ENCODE measurements at regions not wholly inside any gene's neighbourhood (a gene's known extent, or its start where the extent isn't known, plus 50 kb on each side); places are given as distances from the start of the nearest gene placed in this dataset.
"Not testable (repeated sequence)": the region's sequence is repeated elsewhere in the genome, so short reads cannot be mapped to it uniquely, and the experiment has no call there.

DNA sequence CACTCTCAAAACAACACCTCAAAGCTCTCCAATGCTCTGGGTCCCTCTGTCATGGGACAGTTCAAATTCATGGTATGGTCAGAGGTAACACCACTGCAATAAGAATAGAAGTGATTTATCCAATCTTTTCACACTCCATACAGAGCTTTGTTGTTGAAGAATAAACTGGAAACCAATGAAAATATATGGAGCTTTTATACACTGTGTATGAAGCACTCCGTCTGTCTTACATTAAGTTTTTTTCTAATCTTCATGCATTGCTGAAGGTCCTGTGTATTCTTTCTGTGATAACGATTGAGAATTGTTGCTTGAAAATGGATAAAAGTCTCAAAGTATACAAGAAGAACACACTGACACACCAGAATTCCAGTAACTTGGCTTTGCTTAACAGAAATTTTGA, 603.7 kb upstream of the LUZP2 start:
- no peak for DNase-seq

DNA sequence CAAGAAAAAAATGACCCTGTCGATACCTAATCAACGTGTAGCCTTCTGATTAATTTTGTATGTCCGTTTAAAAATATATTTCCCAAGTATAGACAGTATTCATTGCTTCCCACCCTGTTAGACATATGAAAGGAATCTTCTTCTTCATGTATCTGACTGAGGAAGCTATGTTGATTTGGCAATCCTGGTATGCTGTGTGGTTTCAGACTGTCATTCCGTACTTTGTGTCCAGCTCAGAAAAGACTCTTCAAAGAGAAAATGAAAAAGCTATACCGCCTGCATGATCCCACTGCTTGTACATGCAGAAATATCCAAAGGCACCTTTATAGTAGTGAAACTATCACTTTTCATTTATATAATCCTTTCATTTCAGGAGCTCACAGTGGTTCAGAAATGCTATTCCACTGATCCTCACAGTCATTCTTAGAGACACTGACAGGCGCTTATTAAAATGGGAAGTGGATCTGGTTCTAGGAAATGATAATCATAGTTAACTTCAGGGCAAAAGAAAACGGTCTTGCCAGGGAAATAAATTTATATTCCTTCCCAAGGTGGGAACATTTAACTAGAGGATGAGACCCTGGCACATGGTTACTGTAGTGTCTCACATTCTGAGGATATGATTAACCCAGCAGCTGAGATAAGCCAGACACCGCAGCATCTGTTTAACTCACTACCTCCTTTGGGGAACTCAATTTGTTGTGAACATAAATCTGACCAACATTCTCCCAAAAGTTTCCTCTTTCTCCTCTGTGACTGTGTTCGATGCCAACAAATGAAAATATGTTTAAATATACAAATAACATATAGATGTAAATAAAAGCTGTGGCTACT, 599.2 kb upstream of the LUZP2 start:
- no peak for DNase-seq

GRCh38 chr11:23903044-23903704, 593.7 kb upstream of the LUZP2 start:
- DNase-seq, result no peak

DNA sequence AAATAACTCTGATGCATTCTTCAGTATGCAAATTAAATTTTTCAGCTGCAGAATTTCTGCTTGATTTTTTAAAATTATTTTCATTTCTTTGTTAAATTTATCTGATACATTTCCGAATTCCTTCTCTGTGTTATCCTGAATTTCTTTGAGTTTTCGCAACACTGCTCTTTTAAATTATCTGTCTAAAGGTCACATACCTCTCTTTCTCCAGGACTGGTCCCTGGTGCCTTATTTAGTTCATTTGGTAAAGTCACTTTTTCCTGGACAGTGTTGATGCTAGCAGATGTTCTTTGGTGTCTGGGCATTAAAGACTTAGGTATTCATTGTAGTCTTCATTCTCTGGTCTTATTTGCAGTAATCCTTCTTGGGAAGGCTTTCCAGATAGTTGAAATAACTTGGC, 577.4 kb upstream of the LUZP2 start:
- no peak for DNase-seq

DNA sequence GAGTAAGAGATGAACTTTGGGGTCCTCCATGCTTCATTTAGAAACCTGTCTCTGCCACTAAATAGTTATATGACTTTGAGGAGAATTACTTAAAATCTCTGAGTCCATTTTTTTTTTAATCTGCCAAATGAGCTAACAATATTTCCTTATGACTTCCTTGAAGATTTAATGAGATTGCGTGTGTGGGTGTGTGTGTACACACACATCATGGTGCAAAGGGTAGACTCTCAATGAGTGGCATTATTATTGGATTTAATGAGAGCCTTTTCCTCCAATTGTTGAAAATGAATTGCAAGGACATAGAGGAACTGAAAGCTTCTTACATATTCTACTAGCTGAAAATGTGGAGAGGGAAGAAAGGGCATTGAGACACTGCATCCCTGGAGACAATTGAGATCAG, 573.5 kb upstream of the LUZP2 start:
- DNase-seq, result no peak

GRCh38 chr11:23924226-23924625, 572.6 kb upstream of the LUZP2 start:
- DNase-seq, result no peak

- DNase-seq, result no peak
Observed at GRCh38 chr11:23931443-23931842, 565.4 kb upstream of the LUZP2 start.

DNA sequence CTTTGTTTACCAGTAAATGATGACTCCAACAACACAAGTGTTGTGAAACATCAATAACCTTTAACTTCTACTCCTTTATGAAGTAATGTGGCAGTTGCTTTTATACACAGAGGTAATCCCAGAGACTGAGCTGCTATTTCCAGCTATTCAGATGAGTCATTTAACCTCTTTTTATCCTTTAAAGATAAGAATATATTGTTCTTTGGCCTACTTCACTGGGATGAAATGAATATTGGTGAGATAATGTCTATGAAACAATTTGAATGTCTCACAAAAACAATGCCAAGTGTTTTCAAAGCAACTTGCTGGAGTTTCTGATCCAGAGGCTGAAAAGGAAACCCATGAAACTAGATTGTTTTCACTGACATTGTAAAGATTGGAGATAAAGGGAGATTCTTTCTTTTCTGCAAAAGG, 564.4 kb upstream of the LUZP2 start:
- DNase-seq, result no peak

DNA sequence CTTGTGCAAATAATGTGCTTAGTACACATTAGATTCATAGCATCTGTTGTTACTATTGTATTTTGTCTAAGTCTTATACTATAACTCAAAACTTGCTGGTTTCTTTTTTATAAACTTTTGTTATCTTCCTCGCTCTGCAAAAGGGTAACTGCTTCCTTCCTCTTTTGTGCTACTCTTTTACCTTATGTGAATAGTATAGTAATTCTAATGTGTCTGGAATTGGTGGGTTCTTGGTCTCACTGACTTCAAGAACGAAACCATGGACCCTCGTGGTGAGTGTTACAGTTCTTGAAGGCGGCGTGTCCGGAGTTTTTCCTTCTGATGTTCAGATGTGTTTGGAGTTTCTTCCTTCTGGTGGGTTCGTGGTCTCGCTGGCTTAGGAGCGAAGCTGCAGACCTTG, 563.1 kb upstream of the LUZP2 start:
- DNase-seq, result no peak

- DNase-seq, result not testable (repeated sequence)
Observed at GRCh38 chr11:23934671-23935270, 562.1 kb upstream of the LUZP2 start.

DNA sequence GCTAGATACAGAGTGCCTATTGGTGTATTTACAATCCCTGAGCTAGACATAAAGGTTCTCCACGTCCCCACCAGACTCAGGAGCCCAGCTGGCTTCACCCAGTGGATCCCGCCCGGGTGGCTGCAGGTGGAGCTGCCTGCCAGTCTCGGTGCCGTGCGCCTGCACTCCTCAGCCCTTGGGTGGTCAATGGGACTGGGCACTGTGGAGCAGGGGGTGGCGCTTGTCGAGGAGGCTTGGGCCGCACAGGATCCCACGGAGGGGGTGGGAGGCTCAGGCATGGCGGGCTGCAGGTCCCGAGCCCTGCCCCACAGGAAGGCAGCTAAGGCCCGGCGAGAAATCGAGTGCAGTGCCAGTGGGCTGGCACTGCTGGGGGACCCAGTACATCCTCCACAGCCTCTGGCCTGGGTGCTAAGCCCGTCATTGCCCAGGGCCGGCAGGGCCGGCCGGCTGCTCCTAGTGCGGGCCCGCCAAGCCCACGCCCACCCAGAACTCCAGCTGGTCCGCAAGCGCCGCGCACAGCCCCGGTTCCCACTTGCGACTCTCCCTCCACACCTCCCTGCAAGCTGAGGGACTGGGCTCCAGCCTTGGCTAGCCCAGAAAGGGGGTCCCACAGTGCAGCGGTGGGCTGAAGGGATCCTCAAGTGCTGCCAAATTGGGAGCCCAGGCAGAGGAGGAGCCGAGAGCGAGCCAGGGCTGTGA, 554.6 kb upstream of the LUZP2 start:
- DNase-seq, result not testable (repeated sequence)

DNA sequence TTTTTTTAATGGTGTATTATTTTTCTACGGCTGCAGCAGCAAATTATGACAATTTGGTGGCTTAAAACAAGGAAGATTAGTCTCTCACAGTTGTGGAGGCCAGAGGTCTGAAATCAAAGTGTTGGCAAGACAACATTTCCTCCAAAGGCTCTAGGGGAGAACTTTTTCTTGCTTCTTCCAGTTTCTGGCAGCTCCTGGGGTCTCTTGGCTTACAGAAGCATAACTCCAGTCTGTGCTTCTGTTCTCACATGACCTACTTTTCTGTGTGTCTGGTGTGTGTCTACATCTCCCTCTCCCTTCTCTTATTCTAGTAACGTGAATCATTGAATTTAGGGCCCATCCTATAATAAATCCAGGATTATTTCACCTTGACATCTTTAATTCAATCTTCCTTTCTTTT, 551.9 kb upstream of the LUZP2 start:
- DNase-seq, result no peak

DNA sequence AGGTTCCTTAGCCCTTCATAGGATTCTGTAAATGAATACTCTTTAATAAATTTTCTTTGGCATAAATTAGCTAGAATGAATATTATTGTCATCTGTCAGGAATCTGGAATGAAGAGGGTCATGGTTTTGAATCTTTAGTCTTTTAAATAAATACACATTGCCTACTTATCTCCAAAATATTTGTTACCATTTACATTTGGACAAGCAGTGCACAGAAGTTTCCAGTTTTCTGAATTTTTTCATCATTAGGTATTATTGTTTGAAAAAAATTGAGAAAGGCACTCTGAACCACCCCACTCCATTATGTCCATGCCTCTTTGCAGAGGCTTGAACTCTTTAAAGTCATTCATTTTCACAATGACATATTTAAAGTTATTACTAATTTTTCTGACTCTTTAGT, 549.0 kb upstream of the LUZP2 start:
- no peak for DNase-seq

GRCh38 chr11:23948851-23949250, 548.0 kb upstream of the LUZP2 start:
- DNase-seq, result no peak

GRCh38 chr11:23953951-23954710, 542.7 kb upstream of the LUZP2 start:
- no peak for DNase-seq

GRCh38 chr11:23954730-23955129, 542.1 kb upstream of the LUZP2 start:
- DNase-seq, result no peak

- DNase-seq, result no peak
Observed at GRCh38 chr11:23956586-23956985, 540.3 kb upstream of the LUZP2 start.

GRCh38 chr11:23957314-23957713, 539.5 kb upstream of the LUZP2 start:
- no peak for DNase-seq

GRCh38 chr11:23959462-23959861, 537.4 kb upstream of the LUZP2 start:
- DNase-seq, result no peak

DNA sequence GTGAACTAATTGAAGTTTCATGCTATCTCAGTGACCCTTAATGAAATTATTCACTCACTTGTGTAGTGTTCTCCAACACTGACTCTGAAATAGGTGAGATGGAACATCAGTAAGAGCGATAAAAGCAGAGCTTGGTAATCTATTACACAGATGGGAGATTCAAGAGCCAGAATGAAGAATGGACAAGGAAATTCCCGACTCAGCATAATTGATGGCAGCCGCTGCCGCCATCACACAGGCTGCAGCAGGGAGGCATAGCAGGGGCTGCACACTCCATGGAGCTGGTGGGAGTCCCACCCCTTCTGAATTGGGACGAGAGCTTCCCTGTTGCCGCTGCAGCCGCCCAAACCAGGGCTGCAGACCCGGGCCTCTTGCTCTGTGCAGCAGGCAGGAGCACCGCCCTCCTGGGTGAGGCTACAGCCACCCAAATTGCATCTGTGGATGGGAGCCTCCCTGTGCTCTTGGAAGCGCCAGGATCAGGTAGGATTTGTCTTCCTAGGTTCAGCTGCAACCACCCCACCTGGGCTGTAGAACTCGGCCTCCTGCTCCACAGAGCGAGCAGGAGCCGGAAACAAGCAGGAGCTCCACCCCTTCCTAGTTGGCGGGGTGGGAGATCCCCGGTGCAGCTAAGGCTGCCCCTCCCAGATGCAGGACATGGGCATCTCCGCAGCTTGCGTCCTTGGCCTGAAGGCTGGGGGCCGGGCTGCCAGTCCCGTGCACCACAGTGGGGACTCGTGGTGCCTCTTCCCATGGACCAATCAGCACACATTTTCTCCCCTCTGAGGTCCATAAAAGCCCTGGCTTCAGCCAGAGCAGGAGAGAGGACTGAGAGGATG, 535.1 kb upstream of the LUZP2 start:
- DNase-seq, result no peak

DNA sequence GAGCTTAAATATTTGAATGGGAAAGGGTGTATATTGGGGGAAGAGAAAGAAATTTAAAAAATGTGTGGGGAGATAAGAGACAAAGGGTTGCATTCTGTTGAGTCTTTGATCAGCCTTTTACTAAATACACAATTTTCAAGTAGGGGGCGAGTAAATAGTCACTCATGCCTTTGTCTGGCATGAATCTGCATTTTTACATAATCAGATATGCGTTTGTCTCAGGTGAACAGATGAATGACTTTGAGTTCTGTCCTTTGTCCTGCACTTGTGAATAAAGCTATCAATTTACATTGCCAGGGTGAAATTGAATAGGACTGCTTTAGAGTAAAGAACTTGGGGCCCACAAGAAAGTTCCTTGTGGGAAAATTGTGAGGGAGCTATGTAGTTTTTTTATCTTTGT, 523.6 kb upstream of the LUZP2 start:
- no peak for DNase-seq

DNA sequence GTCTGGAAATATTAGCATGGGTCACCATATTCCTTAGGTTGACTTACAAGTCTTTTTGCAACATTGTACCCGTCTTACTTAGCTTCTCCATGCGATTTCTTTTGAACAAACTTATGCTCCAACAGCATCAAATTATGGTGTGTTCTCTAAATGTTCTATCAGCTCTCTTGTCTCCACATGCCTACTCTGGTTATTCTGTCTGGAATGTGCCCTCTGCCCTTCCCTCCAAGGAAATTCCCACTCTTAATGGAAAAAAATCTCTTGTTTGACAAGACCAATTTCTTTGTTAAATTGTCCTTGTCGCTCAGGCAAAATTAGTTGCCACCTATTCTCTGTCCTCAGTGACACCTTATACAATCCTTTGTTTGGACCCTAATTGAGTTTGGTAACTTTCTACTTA, 522.8 kb upstream of the LUZP2 start:
- no peak for DNase-seq
